ENCODE measurements at regions not wholly inside any gene's neighbourhood (a gene's known extent, or its start where the extent isn't known, plus 50 kb on each side); places are given as distances from the start of the nearest gene placed in this dataset.

- TF ChIP-seq POLR2A (IDR thresholded peaks at IDR 0.05; ENCODE audit: low read depth, low read length) (no peak), POLR2AphosphoS5 (IDR thresholded peaks at IDR 0.05; ENCODE audit: low read depth, low read length) (no peak), PAX5 (IDR thresholded peaks at IDR 0.05; ENCODE audit: insufficient read depth, low read length, severe bottlenecking) (no peak), TAF1 (IDR thresholded peaks at IDR 0.05; ENCODE audit: low read depth, low read length) (no peak), SPI1 (IDR thresholded peaks at IDR 0.05; ENCODE audit: low read depth, low read length) (no peak), POU2F2 (IDR thresholded peaks at IDR 0.05; ENCODE audit: low read depth, low read length) (no peak)
Measured at GRCh38 chr4:150007512-150007911, 70.7 kb upstream of the DCLK2 start.

All from GM12891 (cell line).